Natural killer cell (primary cell): ENCODE measurements at regions not wholly inside any gene's neighbourhood (a gene's known extent, or its start where the extent isn't known, plus 50 kb on each side); places are given as distances from the start of the nearest gene placed in this dataset.

Source experiments
- ATAC-seq, 3 donors: fragments of 150-1000 bp in 2 of 3; fragments of 200-7000 bp in 1 of 3; cut with Tn5 transposase; 1 replicate in 1 of 3; 2 replicates in 2 of 3; pipeline ENCODE4 v1.10.0; 2021; ENCODE audit warnings: mild to moderate bottlenecking in 2 of 3, moderate library complexity in 2 of 3
- DNase-seq, 2 donors: peaks; one replicate each; pipeline versions ENCODE4 v3.0.0 to v3.0.0-alpha.2; 2013 to 2021; ENCODE audit warnings: mixed read lengths in 1 of 2
- H3K27ac ChIP-seq: one replicate; pipeline ENCODE4 v1.5.1; 2013; ENCODE audit warnings: mild to moderate bottlenecking, low read length
- H3K27me3 ChIP-seq: one replicate; pipeline ENCODE4 v1.6.1; 2013; ENCODE audit warnings: low read length; ENCODE audit not compliant: control insufficient read depth, insufficient read depth
- H3K36me3 ChIP-seq: one replicate; pipeline ENCODE4 v1.6.1; 2013; ENCODE audit warnings: low read length; ENCODE audit not compliant: control insufficient read depth, insufficient read depth
- H3K4me1 ChIP-seq: one replicate; pipeline ENCODE4 v1.6.1; 2013; ENCODE audit warnings: low read length; ENCODE audit not compliant: control insufficient read depth, insufficient read depth
- H3K4me3 ChIP-seq: one replicate; pipeline ENCODE4 v1.5.1; 2013; ENCODE audit warnings: low read length
- H3K9me3 ChIP-seq: one replicate; pipeline ENCODE4 v1.6.1; 2013; ENCODE audit warnings: low read length; ENCODE audit not compliant: control insufficient read depth, insufficient read depth
- H3K27ac Mint-ChIP-seq, 2 donors: one replicate each; pipeline ENCODE4 v1.8.0; 2022; ENCODE audit warnings: mild to moderate bottlenecking in 2 of 2, mixed read lengths in 2 of 2, moderate library complexity in 1 of 2
- H3K27me3 Mint-ChIP-seq, 2 donors: one replicate each; pipeline ENCODE4 v1.8.0; 2022; ENCODE audit warnings: low read depth in 2 of 2, mixed read lengths in 2 of 2
- H3K36me3 Mint-ChIP-seq: one replicate; pipeline ENCODE4 v1.8.0; 2022; ENCODE audit warnings: mixed read lengths
- H3K4me1 Mint-ChIP-seq, 2 donors: one replicate each; pipeline ENCODE4 v1.8.0; 2022; ENCODE audit warnings: mixed read lengths in 2 of 2
- H3K4me3 Mint-ChIP-seq: one replicate; pipeline ENCODE4 v1.8.0; 2022; ENCODE audit warnings: mild to moderate bottlenecking, moderate library complexity, mixed read lengths
- H3K9me3 Mint-ChIP-seq, 2 donors: one replicate each; pipeline ENCODE4 v1.8.0; 2022; ENCODE audit warnings: mixed read lengths in 2 of 2
- CTCF ChIP-seq: fragments of 200-600 bp; IDR thresholded peaks from one replicate; pipeline ENCODE4 v1.8.0; 2022; ENCODE audit warnings: antibody characterized with exemption
- WGBS: methylation state at CpG from one replicate; pipeline ENCODE4 v1.1.7; 2013; ENCODE audit warnings: missing lambda C conversion rate; ENCODE audit not compliant: insufficient coverage; 5-methylcytosine and 5-hydroxymethylcytosine counted together
- intact Hi-C: fragments of 100-400 bp; cut with micrococcal nuclease; formaldehyde crosslinking; loops from one replicate; pipeline ENCODE4 v1.14.2; 2022

DNA sequence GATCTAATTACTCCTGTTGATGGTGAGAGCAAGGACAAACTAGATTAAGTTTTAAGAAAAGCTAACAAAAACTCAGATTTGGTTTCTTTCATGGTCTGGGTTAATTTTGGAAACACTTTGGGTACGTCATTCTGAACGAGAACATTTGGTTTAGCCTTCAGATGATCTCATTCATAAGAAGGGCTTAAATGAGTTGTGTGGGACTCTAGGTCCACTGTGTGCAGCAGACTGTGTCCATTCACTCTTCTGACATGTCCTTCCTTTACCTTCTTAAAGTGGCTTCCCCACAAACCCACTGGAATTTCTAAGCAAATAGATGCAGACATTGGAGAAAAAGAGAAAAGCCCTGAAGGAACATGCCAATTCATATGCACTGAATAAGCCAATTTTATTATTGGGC, 96.8 kb downstream of the FBXO4 start:
- H3K9me3 Mint-ChIP-seq: peaks cover 0 to 2% of the 10 kb centered on the region in 2 donors
- intact Hi-C loops: no loop called here
- Histone ChIP-seq H3K9me3 (no peaks in the 10 kb centered on the region), H3K27ac (no peak overlapping the region), H3K4me1 (no peaks in the 10 kb centered on the region), H3K27me3 (peaks cover 4% of the 10 kb centered on the region), H3K36me3 (no peaks in the 10 kb centered on the region), H3K4me3 (no peak overlapping the region)
- no peak overlapping the region for H3K4me3 Mint-ChIP-seq
- no peak for TF ChIP-seq CTCF
- DNase-seq (no peak), ATAC-seq (no peak)
- no peak overlapping the region for H3K27ac Mint-ChIP-seq
- 76% methylated on average over 2 of the region's 2 CpGs for WGBS
- no peaks in the 10 kb centered on the region for H3K4me1 Mint-ChIP-seq
- peaks cover 5% of the 10 kb centered on the region in 2 donors for H3K27me3 Mint-ChIP-seq
- H3K36me3 Mint-ChIP-seq: no peaks in the 10 kb centered on the region

- H3K4me3 ChIP-seq: no peak overlapping the region
- DNase-seq (no peak), ATAC-seq (no peak)
- Mint-ChIP-seq H3K27ac (no peak overlapping the region), H3K4me1 (no peaks in the 10 kb centered on the region), H3K36me3 (no peaks in the 10 kb centered on the region), H3K4me3 (no peak overlapping the region), H3K27me3 (peaks cover 5% of the 10 kb centered on the region in 2 donors), H3K9me3 (peaks cover 0 to 2% of the 10 kb centered on the region in 2 donors)
- H3K36me3 ChIP-seq: no peaks in the 10 kb centered on the region
- no peak for TF ChIP-seq CTCF
- intact Hi-C loops: no loop called here
- no peak overlapping the region for H3K27ac ChIP-seq
- WGBS: 33% methylated on average over 1 of the region's 2 CpGs
- peaks cover 2% of the 10 kb centered on the region for H3K27me3 ChIP-seq
- H3K9me3 ChIP-seq: no peaks in the 10 kb centered on the region
- no peaks in the 10 kb centered on the region for H3K4me1 ChIP-seq
Measured at GRCh38 chr5:42022383-42022972, 97.4 kb downstream of the FBXO4 start.

DNA sequence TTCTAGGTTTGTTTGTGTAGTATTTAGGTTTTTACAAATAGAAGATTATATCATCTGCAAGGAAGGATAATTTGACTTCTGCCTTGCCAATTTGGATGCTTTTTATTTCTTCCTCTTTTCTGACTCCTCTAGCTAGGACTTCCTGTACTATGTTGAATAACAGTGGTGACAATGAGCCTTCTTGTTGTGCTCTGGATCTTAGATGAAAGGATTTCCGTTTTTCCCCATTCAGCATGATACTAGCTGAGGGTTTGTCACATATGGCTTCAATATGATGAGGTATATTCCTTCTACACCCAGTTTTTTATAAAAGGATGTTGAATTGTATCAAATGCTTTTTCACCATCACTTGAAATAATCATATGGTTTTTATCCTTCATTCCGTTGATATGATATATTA, 101.4 kb downstream of the FBXO4 start:
- no peak for TF ChIP-seq CTCF
- H3K27me3 ChIP-seq: peaks cover 3% of the 10 kb centered on the region
- Mint-ChIP-seq H3K4me3 (no peak overlapping the region), H3K4me1 (no peaks in the 10 kb centered on the region), H3K27ac (no peak overlapping the region), H3K27me3 (no peaks in the 10 kb centered on the region), H3K9me3 (peaks cover 0 to 14% of the 10 kb centered on the region in 2 donors), H3K36me3 (no peaks in the 10 kb centered on the region)
- H3K4me1 ChIP-seq: no peaks in the 10 kb centered on the region
- H3K9me3 ChIP-seq: no peaks in the 10 kb centered on the region
- DNase-seq (no peak), ATAC-seq (no peak)
- no peak overlapping the region for H3K27ac ChIP-seq
- WGBS: 20% methylated on average over 1 of the region's 2 CpGs
- no peaks in the 10 kb centered on the region for H3K36me3 ChIP-seq
- no peak overlapping the region for H3K4me3 ChIP-seq
- intact Hi-C loops: no loop called here

- Histone ChIP-seq H3K27ac (no peak overlapping the region), H3K9me3 (no peaks in the 10 kb centered on the region), H3K4me1 (no peaks in the 10 kb centered on the region), H3K27me3 (peaks cover 3% of the 10 kb centered on the region), H3K4me3 (no peak overlapping the region), H3K36me3 (no peaks in the 10 kb centered on the region)
- Mint-ChIP-seq H3K4me1 (no peaks in the 10 kb centered on the region), H3K9me3 (peaks cover 0 to 12% of the 10 kb centered on the region in 2 donors), H3K27ac (no peak overlapping the region), H3K4me3 (no peak overlapping the region), H3K36me3 (no peaks in the 10 kb centered on the region), H3K27me3 (peaks cover 4 to 8% of the 10 kb centered on the region in 2 donors)
- 50% methylated on average over 1 of the region's 1 CpG for WGBS
- DNase-seq (no peak), ATAC-seq (no peak)
- no peak for TF ChIP-seq CTCF
- intact Hi-C loops: no loop called here
Measured at GRCh38 chr5:42032137-42032536, 107.1 kb downstream of the FBXO4 start.
